Thoracic aorta (tissue), 2 donors: ENCODE measurements at regions not wholly inside any gene's neighbourhood (a gene's known extent, or its start where the extent isn't known, plus 50 kb on each side); places are given as distances from the start of the nearest gene placed in this dataset.

Experiments
- ATAC-seq: fragments of 150-250 bp; one replicate; pipeline ENCODE4 v1.8.0; 2017; ENCODE audit warnings: low read depth; ENCODE audit not compliant: insufficient number of reproducible peaks, low FRiP score
- DNase-seq: peaks from one replicate; pipeline ENCODE4 v3.0.0-alpha.2; 2020; ENCODE audit warnings: low spot score
- H3K27ac ChIP-seq, 2 donors: fragments of 200-600 bp; sonication (generic); 1 replicate in 1 of 2; 2 replicates in 1 of 2; pipeline ENCODE4 v1.5.1; 2016; ENCODE audit warnings: mild to moderate bottlenecking in 2 of 2, moderate library complexity in 2 of 2
- H3K27me3 ChIP-seq: fragments of 200-600 bp; sonication (generic); replicated peaks from 2 replicates; pipeline ENCODE4 v1.6.0; 2016; ENCODE audit warnings: mild to moderate bottlenecking; ENCODE audit not compliant: insufficient read depth
- H3K36me3 ChIP-seq: fragments of 200-600 bp; sonication (generic); one replicate; pipeline ENCODE4 v1.5.1; 2016
- H3K4me1 ChIP-seq, 2 donors: fragments of 200-600 bp; sonication (generic); 1 replicate in 1 of 2; 2 replicates in 1 of 2; pipeline versions ENCODE4 v1.5.1 to v1.6.0; 2016; ENCODE audit warnings: low read depth in 2 of 2, mild to moderate bottlenecking in 1 of 2; ENCODE audit not compliant: control insufficient read depth in 1 of 2
- H3K4me3 ChIP-seq: fragments of 200-600 bp; sonication (generic); 2 replicates; pipeline ENCODE4 v1.5.1; 2016; ENCODE audit warnings: mild to moderate bottlenecking
- H3K9me3 ChIP-seq: fragments of 200-600 bp; sonication (generic); 2 replicates; pipeline ENCODE4 v1.5.1; 2016
- TF ChIP-seq, protein P1 (sequence below): fragments of 200-600 bp; sonication (generic); IDR thresholded peaks from one replicate; pipeline ENCODE4 v1.5.1; 2019; ENCODE audit warnings: antibody characterized with exemption

DNA sequence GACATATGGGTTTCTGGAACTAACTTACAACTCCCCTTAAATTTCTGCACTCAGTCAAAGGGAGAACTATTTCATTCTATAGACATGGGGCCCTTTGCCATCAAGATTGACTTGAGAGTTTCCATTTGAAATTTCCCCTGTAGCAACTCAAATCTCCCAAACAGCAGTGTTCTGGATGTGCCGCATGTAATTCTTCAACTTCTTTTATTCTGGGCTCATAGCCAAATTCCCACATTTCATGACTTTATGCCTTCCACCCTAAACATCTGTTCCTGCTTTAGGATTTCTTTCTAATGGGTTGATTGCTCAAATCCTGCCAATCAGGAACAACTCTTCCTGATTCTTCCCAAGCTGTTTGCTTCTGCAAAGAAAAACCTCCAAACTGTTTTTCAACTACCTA, 336.0 kb downstream of the TBC1D4 start:
- ATAC-seq (no peak), DNase-seq (no peak)
- Histone ChIP-seq H3K36me3 (no peaks in the 10 kb centered on the region), H3K4me1 (no peaks in the 10 kb centered on the region), H3K9me3 (no peaks in the 10 kb centered on the region), H3K4me3 (no peak overlapping the region), H3K27me3 (no peaks in the 10 kb centered on the region), H3K27ac (no peak overlapping the region)
- TF ChIP-seq, protein P1, sequence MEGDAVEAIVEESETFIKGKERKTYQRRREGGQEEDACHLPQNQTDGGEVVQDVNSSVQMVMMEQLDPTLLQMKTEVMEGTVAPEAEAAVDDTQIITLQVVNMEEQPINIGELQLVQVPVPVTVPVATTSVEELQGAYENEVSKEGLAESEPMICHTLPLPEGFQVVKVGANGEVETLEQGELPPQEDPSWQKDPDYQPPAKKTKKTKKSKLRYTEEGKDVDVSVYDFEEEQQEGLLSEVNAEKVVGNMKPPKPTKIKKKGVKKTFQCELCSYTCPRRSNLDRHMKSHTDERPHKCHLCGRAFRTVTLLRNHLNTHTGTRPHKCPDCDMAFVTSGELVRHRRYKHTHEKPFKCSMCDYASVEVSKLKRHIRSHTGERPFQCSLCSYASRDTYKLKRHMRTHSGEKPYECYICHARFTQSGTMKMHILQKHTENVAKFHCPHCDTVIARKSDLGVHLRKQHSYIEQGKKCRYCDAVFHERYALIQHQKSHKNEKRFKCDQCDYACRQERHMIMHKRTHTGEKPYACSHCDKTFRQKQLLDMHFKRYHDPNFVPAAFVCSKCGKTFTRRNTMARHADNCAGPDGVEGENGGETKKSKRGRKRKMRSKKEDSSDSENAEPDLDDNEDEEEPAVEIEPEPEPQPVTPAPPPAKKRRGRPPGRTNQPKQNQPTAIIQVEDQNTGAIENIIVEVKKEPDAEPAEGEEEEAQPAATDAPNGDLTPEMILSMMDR, result no peak

DNA sequence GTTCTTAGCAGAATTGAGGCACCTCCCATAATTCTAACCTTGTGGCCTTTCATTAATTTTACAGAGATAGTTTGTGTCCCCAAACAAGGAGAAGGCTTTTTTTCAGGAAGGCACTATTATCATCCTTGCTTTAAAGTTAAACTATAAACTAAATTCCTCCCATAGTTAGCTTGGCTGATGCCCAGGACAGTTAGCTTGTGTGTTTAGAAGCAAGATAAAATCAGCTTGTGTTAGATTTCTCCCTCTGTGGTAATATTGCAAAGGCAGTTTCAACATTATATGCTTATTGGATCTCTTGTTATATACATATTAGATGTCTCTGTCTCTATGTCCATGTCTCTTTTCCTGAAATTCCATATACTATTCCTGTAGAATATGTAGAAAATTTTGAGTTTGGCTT, 342.7 kb downstream of the TBC1D4 start:
- ATAC-seq (no peak), DNase-seq (no peak)
- Histone ChIP-seq H3K4me1 (peaks cover 6 to 8% of the 10 kb centered on the region in 2 donors), H3K36me3 (no peaks in the 10 kb centered on the region), H3K4me3 (no peak overlapping the region), H3K9me3 (no peaks in the 10 kb centered on the region), H3K27me3 (peaks cover 5% of the 10 kb centered on the region), H3K27ac (no peak overlapping the region)
- TF ChIP-seq, protein P1, result no peak

DNA sequence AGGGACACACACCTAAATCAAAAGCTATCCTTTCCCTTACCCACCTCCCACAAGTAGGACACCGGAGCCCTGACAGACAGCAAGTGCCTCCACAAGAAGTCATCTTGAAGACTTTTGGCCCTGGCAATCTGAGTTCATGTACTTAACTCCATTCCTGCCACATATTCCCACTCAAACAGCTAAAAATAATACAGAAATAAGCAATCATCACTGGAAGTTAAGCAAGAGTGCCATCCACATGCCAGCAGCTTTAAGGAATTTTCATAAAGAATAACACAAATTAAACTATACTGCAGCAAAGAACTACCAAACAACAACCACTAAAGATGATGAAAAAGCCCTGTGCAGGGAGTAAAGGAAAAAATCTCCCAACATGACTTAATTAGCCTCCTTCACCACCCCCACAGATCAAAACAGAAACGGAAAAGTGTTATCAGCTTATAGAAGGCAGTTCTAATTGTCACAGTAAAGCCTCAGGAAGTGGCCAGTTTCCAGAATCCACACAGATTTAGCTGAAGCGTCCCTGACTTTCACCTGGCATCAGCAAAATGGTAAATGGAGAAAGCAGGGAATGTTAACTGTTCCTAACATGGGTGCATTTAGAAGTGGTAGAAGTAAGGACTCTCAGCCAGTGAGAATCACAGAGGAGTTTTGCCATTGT, 343.9 kb downstream of the TBC1D4 start:
- TF ChIP-seq, protein P1, result no peak
- no peaks in the 10 kb centered on the region for H3K9me3 ChIP-seq
- H3K4me1 ChIP-seq, result peaks cover 6 to 8% of the 10 kb centered on the region in 2 donors
- H3K4me3 ChIP-seq, result no peak overlapping the region
- H3K27ac ChIP-seq, result no peak overlapping the region
- DNase-seq (no peak), ATAC-seq (no peak)
- H3K36me3 ChIP-seq, result no peaks in the 10 kb centered on the region
- H3K27me3 ChIP-seq, result peaks cover 5% of the 10 kb centered on the region

DNA sequence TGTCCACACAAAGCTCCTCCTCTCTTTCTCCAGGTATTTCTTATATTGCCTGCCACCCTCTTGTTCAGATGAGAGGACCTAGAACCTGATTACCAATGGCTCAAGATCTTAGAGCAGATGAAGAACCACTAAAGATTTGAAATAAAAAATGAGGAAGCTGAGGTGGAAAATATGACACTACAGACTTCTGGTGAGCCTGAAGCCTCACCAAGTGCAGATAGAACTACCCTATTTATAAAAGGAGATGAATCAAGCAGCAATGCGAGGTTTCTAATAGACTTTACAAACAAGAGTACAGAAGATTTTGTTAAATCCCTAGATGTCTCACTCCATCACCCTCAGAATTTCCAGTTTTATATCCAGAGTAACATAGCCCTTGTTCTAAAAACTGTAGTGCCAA, 345.8 kb downstream of the TBC1D4 start:
- H3K9me3 ChIP-seq, result no peaks in the 10 kb centered on the region
- H3K4me1 ChIP-seq, result peaks cover 6 to 8% of the 10 kb centered on the region in 2 donors
- no peak overlapping the region for H3K4me3 ChIP-seq
- TF ChIP-seq, protein P1, result no peak
- DNase-seq (no peak), ATAC-seq (no peak)
- H3K27ac ChIP-seq, result no peak overlapping the region
- H3K27me3 ChIP-seq, result peaks cover 5% of the 10 kb centered on the region
- no peaks in the 10 kb centered on the region for H3K36me3 ChIP-seq

DNA sequence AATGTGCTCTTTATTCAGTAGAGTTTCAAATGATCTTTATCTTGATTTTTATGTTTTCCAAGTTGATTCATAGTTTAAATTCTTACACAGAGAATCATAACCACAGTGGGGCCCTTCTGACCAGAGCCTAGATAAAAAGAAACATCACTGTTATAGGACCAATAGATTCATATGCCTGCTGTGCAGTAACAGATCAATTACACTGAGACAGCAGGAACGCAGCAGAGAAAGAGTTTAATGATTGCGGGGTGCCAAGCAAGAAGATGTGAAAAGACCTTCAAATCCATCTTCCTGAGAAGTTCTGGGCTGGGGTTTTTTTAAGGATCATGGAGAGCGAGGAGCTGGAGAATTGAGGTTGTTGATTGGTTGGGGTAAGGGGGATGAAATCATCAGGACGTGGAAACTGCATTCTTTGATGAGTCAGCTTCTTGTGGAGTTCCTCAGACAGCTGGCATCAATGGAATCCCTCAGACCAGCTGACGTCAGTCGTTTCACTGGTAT, 346.6 kb downstream of the TBC1D4 start:
- Histone ChIP-seq H3K9me3 (no peaks in the 10 kb centered on the region), H3K4me3 (no peak overlapping the region), H3K36me3 (no peaks in the 10 kb centered on the region), H3K27ac (no peak overlapping the region), H3K27me3 (peaks cover 5% of the 10 kb centered on the region), H3K4me1 (peaks cover 6 to 8% of the 10 kb centered on the region in 2 donors)
- ATAC-seq (no peak), DNase-seq (no peak)
- TF ChIP-seq, protein P1, result no peak
